HEK293 (cell line): ENCODE measurements at regions not wholly inside any gene's neighbourhood (a gene's known extent, or its start where the extent isn't known, plus 50 kb on each side); places are given as distances from the start of the nearest gene placed in this dataset.

Experiments
- CTCF ChIA-PET: fragments of 350-600 bp; formaldehyde crosslinking; extraction: SDS; loops from one replicate; lab custom pipeline; 2021; ENCODE audit warnings: antibody characterized with exemption; lab: Yijun Ruan, JAX
- POLR2A ChIA-PET: fragments of 300-600 bp; formaldehyde crosslinking; extraction: SDS; loops from one replicate; lab custom pipeline; 2020; ENCODE audit warnings: antibody characterized with exemption, inconsistent platforms; lab: Yijun Ruan, JAX
- H3K27ac ChIP-seq: fragments of 200-500 bp; sonication (Bioruptor generic); 2 replicates; pipeline ENCODE4 v1.5.1; 2014; ENCODE audit warnings: low read depth, low read length, control low read depth, inconsistent platforms; ENCODE audit errors: extremely low read depth
- H3K36me3 ChIP-seq, 2 experiments: fragments of 200-500 bp in 1 of 2; sonication (Bioruptor generic) in 1 of 2; 1 replicate in 1 of 2; 2 replicates in 1 of 2; pipeline ENCODE4 v1.5.1; 2014 to 2017; ENCODE audit warnings: inconsistent platforms in 2 of 2, low read length in 2 of 2; ENCODE audit not compliant: control insufficient read depth in 2 of 2, insufficient read depth in 1 of 2
- H3K4me1 ChIP-seq: fragments of 200-500 bp; sonication (Bioruptor generic); 2 replicates; pipeline ENCODE4 v1.5.1; 2014; ENCODE audit warnings: mild to moderate bottlenecking, low read length, inconsistent platforms; ENCODE audit not compliant: control insufficient read depth, insufficient read depth
- H3K4me3 ChIP-seq: 2 replicates; pipeline ENCODE4 v1.5.1; 2011; ENCODE audit warnings: low read depth, mild to moderate bottlenecking, control low read depth, low read length, moderate library complexity
- H3K9me3 ChIP-seq: fragments of 200-500 bp; sonication (Bioruptor generic); 2 replicates; pipeline ENCODE4 v1.5.1; 2014; ENCODE audit warnings: low read depth, low read length, inconsistent platforms; ENCODE audit not compliant: control insufficient read depth, insufficient read depth
- BCL6B ChIP-seq: fragments of 450-650 bp; formaldehyde crosslinking; IDR thresholded peaks from 2 replicates; pipeline ENCODE4 v1.5.1; 2017; ENCODE audit warnings: missing biosample characterization, missing genetic modification characterization
- EGR2 ChIP-seq: fragments of 450-650 bp; formaldehyde crosslinking; IDR thresholded peaks from 2 replicates; pipeline ENCODE4 v1.5.1; 2016; ENCODE audit warnings: low read depth, missing biosample characterization, missing genetic modification characterization
- GLIS2 ChIP-seq: fragments of 450-650 bp; formaldehyde crosslinking; IDR thresholded peaks from 2 replicates; pipeline ENCODE4 v1.5.1; 2016; ENCODE audit warnings: missing biosample characterization, missing genetic modification characterization
- KLF7 ChIP-seq: fragments of 450-650 bp; formaldehyde crosslinking; IDR thresholded peaks from 2 replicates; pipeline ENCODE4 v1.5.1; 2016; ENCODE audit warnings: missing biosample characterization, missing genetic modification characterization, borderline replicate concordance
- SALL2 ChIP-seq: fragments of 450-650 bp; formaldehyde crosslinking; IDR thresholded peaks from 2 replicates; pipeline ENCODE4 v1.5.0; 2017; ENCODE audit warnings: missing biosample characterization, mild to moderate bottlenecking, missing genetic modification characterization, borderline replicate concordance
- YY2 ChIP-seq: fragments of 450-650 bp; formaldehyde crosslinking; IDR thresholded peaks from 2 replicates; pipeline ENCODE4 v1.5.1; 2016; ENCODE audit warnings: missing biosample characterization, missing genetic modification characterization
- ZBTB7A ChIP-seq: fragments of 450-650 bp; formaldehyde crosslinking; IDR thresholded peaks from 2 replicates; pipeline ENCODE4 v1.5.1; 2016; ENCODE audit warnings: low read depth, missing biosample characterization, missing genetic modification characterization
- ZFP37 ChIP-seq: fragments of 450-650 bp; formaldehyde crosslinking; IDR thresholded peaks from 2 replicates; pipeline ENCODE4 v1.5.1; 2016; ENCODE audit warnings: missing biosample characterization, missing genetic modification characterization
- ZNF112 ChIP-seq: fragments of 450-650 bp; formaldehyde crosslinking; IDR thresholded peaks from 2 replicates; pipeline ENCODE4 v1.5.0; 2017; ENCODE audit warnings: missing biosample characterization, missing genetic modification characterization
- ZNF132 ChIP-seq: fragments of 450-650 bp; formaldehyde crosslinking; IDR thresholded peaks from 2 replicates; pipeline ENCODE4 v1.5.1; 2017; ENCODE audit warnings: missing biosample characterization, missing genetic modification characterization, borderline replicate concordance
- ZNF223 ChIP-seq: fragments of 450-650 bp; formaldehyde crosslinking; IDR thresholded peaks from 2 replicates; pipeline ENCODE4 v1.5.1; 2016; ENCODE audit warnings: missing biosample characterization, missing genetic modification characterization
- ZNF23 ChIP-seq: fragments of 450-650 bp; formaldehyde crosslinking; IDR thresholded peaks from 2 replicates; pipeline ENCODE4 v1.5.1; 2016; ENCODE audit warnings: missing biosample characterization, missing genetic modification characterization, borderline replicate concordance
- ZNF24 ChIP-seq: fragments of 450-650 bp; formaldehyde crosslinking; IDR thresholded peaks from 2 replicates; pipeline ENCODE4 v1.5.1; 2016; ENCODE audit warnings: missing biosample characterization, missing genetic modification characterization
- ZNF266 ChIP-seq: fragments of 450-650 bp; formaldehyde crosslinking; IDR thresholded peaks from 2 replicates; pipeline ENCODE4 v1.5.1; 2016; ENCODE audit warnings: missing biosample characterization, missing genetic modification characterization, low read depth
- ZNF350 ChIP-seq: fragments of 450-650 bp; formaldehyde crosslinking; IDR thresholded peaks from 2 replicates; pipeline ENCODE4 v1.5.0; 2017; ENCODE audit warnings: missing biosample characterization, mild to moderate bottlenecking, missing genetic modification characterization
- ZNF426 ChIP-seq: fragments of 450-650 bp; formaldehyde crosslinking; IDR thresholded peaks from 2 replicates; pipeline ENCODE4 v1.5.1; 2017; ENCODE audit warnings: missing biosample characterization, missing genetic modification characterization, mild to moderate bottlenecking, inconsistent platforms, moderate library complexity
- ZNF555 ChIP-seq: fragments of 450-650 bp; formaldehyde crosslinking; conservative IDR thresholded peaks from 2 replicates; pipeline ENCODE4 v1.5.1; 2017; ENCODE audit warnings: missing biosample characterization, mild to moderate bottlenecking, missing genetic modification characterization, inconsistent platforms
- ZNF626 ChIP-seq: fragments of 450-650 bp; sonication (Bioruptor Pico); formaldehyde crosslinking; IDR thresholded peaks from 2 replicates; pipeline ENCODE4 v1.5.1; 2018; ENCODE audit warnings: missing biosample characterization, missing genetic modification characterization, inconsistent platforms
- ZSCAN30 ChIP-seq: fragments of 450-650 bp; IDR thresholded peaks from 2 replicates; pipeline ENCODE4 v1.5.1; 2018; ENCODE audit warnings: missing biosample characterization, mild to moderate bottlenecking, missing genetic modification characterization, moderate library complexity

GRCh38 chr1:4213366-4213973 lies 313.4 kb upstream of the C1orf174 start (continued):
- no peak for TF ChIP-seq ZNF223 (tag by site-specific recombination)
- TF ChIP-seq ZNF426 (tag by site-specific recombination): no peak
- TF ChIP-seq ZNF24 (tag by site-specific recombination): no peak
- TF ChIP-seq ZNF626 (tag by site-specific recombination): no peak
- no peak for TF ChIP-seq EGR2 (tag by site-specific recombination)
- no peak for TF ChIP-seq SALL2 (tag by site-specific recombination)
- TF ChIP-seq GLIS2 (tag by site-specific recombination): no peak
- no peak for TF ChIP-seq ZNF350
- no peak for TF ChIP-seq KLF7 (tag by site-specific recombination)
- no peak for TF ChIP-seq ZNF132
- no peak for TF ChIP-seq ZBTB7A (tag by site-specific recombination)
- TF ChIP-seq, all 188 proteins: peak for 0

- no peaks in the 10 kb centered on the region for H3K36me3 ChIP-seq
- H3K4me3 ChIP-seq: no peak overlapping the region
- H3K27ac ChIP-seq: no peak overlapping the region
- H3K4me1 ChIP-seq: no peaks in the 10 kb centered on the region
- CTCF ChIA-PET: no interaction called here
- no peaks in the 10 kb centered on the region for H3K9me3 ChIP-seq
- POLR2A ChIA-PET: no interaction called here
- TF ChIP-seq YY2 (no peak), ZNF555 (tag by site-specific recombination) (no peak), ZSCAN30 (tag by site-specific recombination) (no peak)
Measured at GRCh38 chr1:4214826-4215225, 314.8 kb upstream of the C1orf174 start.

- Histone ChIP-seq H3K36me3 (no peaks in the 10 kb centered on the region), H3K9me3 (no peaks in the 10 kb centered on the region), H3K27ac (no peak overlapping the region)
- POLR2A ChIA-PET: no interaction called here
- CTCF ChIA-PET: no interaction called here
- TF ChIP-seq ZNF23 (tag by site-specific recombination) (no peak), ZFP37 (tag by site-specific recombination) (no peak), BCL6B (tag by site-specific recombination) (no peak)
- TF ChIP-seq, all 188 proteins: peak for 0
- no peaks in the 10 kb centered on the region for H3K4me1 ChIP-seq
- no peak overlapping the region for H3K4me3 ChIP-seq
Measured at GRCh38 chr1:4215391-4215790, 315.3 kb upstream of the C1orf174 start.

GRCh38 chr1:4216231-4216630 lies 316.2 kb upstream of the C1orf174 start:
- CTCF ChIA-PET: no interaction called here
- Histone ChIP-seq H3K4me3 (no peak overlapping the region), H3K36me3 (no peaks in the 10 kb centered on the region), H3K9me3 (no peaks in the 10 kb centered on the region), H3K27ac (no peak overlapping the region), H3K4me1 (no peaks in the 10 kb centered on the region)
- POLR2A ChIA-PET: no interaction called here
- TF ChIP-seq ZNF266 (tag by site-specific recombination) (no peak), ZNF112 (tag by site-specific recombination) (no peak), ZNF555 (tag by site-specific recombination) (no peak), ZNF626 (tag by site-specific recombination) (no peak)
